C1 segment of cervical spinal cord (tissue), 14 donors: ENCODE measurements at regions not wholly inside any gene's neighbourhood (a gene's known extent, or its start where the extent isn't known, plus 50 kb on each side); places are given as distances from the start of the nearest gene placed in this dataset.
A peak's percentile ranks its signal among the peaks of the same experiment; 100 is the strongest.

Experiments used
- DNase-seq, 14 donors: peaks; one replicate each; lab custom pipeline; 2025; lab: John Stamatoyannopoulos, UW

DNA sequence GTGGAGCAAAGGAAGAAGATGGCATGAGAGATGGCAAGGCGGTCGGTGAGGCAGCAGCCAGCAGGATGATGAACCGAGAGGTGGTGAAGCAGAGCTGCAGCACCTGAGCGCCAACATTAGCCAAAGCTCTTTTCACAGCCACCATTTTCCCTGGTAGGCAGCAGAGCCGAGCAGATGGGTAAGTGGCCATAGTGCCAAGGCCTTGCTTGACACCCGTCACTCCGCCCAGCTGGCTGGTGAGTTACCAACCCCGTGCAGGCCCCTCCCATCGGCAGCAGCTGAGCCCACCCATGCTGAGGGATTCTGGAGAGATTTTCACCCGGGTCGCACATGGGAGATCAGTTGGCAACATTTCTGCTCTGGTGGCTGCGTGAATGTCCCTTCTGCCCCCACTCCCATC, 647.7 kb downstream of the PTPRU start:
- DNase-seq = no peak

DNA sequence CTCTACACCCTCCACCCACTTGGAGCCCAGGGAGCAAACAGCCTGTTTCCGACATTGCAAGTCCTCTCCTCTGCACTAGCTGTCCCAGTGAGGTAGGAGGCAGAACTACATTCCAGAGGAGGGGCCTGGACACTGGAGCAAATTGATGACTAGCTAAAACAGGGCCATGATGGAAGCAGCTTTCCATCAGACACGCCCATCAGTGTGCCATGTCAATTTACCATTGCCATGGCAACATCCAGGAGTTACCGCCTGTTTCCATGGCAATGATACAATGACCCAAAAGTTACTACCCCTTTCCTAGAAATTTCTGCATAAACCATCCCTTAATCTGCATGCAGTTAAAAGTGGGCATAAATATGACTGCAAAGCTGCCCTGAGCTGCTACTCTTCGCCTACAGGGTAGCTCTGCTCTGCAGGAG, 647.1 kb downstream of the PTPRU start:
- no peak for DNase-seq

DNA sequence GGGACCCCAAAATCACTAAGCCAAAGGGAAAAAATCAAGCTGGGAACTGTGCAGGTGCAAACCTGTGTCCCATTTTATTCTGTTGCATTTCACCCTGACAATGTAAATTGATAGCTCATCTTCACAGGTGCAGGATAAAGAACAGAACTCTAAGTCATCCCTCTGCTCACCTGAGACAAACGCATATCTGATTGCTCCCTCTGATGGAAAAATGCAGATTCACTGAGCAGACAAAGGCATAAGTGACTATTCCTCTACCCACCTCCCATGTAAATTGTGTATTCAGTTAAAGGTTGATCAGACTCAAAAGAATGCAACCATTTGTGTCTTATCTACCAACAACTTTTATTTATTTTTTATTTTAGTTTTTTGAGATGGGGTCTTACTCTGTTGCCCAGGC, 644.2 kb downstream of the PTPRU start:
- DNase-seq = no peak

DNA sequence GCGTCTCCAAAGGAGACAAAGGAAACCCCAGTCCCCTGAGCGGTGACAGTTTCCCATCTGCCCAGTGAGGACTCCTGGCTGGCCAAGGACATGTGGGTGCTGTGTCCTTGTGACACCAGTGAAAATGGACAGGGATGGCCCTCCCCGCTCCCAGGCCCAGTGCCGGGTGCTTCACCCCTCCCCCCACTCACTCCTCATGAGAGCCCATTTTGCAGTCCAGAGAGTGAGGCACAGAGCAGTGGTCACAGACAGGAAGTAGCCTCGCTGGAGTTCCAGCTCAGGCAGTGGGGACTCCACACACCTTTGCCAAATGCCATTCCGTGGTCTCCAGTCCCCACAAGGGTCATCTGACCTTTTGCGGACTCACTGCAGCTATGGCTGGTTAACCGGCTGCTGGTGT, 642.9 kb downstream of the PTPRU start:
- DNase-seq = no peak

DNA sequence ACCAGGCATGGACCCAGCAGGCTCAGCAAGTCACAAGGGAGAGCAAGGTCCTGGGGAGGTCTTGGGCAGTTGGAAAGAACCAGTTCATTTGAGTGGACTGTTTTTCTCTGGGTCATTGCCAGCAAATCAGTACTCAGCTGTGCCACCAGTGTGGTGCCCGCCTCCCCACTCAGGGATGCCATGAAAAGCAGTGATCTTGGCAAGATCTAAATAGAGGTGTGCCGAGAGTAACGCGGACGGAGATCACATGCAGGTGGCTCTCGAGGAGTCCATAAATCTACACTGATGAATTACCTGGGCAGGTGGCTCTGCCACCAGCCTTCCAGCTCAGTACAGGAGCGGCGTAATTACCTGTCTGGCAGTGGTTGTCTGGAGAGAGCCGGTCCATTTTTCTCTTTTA, 642.2 kb downstream of the PTPRU start:
- DNase-seq = no peak

DNA sequence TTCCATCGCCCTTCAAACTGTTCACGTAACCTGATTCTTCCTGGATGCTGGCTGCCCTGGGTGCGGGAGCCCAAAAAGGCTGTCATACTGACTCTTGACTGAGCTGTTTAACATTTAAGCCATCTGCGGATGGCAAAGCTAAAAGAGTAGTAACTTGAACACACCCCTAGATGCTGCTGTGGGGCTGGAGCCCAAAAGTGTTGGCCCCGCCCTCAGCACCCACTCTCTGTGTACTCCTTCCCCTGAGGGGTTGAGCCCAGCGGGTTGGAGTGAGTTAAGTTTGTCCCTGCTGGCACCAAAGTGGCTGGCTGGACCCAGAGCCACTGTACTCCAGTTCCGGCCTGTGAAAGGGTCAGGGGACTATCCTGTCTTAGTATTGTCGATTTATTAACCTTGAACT, 640.6 kb downstream of the PTPRU start:
- DNase-seq = no peak

DNA sequence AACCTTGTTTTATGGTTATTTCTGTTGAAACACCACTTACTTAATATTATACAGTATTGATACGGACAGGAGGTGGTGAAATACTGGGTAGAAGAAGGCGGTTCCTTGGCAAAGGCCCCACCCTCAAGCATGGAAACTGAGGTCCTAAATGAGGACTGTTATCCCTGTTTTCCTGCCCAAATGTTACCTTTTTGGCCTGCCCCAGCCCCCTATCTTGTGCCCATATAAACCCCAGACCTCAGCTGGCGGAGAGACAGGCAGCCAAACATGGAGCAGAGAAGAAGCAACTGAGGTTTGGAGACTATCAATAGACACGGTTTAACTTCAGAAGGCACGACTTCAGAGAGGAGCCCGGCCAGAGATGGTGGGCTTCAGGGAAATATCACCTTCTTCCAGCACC, 640.1 kb downstream of the PTPRU start:
- no peak for DNase-seq

DNA sequence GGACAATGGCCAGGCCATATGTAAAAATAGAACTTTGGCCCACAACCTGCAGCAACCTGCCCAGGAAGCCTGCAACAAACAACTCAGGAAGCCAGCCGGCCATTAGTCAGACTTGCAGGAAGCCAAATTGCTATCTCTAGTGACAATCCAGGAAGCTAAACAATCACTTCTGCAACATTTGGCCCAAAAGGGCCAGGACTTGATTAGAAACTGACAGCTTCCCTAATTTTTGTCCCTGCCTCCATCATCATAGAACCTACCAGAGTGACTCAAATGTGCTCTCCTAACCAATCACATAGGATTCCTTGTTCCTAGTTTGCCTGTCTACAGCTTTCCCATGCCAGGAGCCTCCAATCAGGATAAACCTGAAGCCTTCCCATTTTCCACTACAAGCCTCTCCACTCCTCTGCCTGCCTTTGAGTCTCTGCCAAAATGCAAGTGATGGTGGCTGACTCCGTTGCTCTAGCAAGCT, 639.3 kb downstream of the PTPRU start:
- DNase-seq = peak in 1 of 14 donors; percentile 25

DNA sequence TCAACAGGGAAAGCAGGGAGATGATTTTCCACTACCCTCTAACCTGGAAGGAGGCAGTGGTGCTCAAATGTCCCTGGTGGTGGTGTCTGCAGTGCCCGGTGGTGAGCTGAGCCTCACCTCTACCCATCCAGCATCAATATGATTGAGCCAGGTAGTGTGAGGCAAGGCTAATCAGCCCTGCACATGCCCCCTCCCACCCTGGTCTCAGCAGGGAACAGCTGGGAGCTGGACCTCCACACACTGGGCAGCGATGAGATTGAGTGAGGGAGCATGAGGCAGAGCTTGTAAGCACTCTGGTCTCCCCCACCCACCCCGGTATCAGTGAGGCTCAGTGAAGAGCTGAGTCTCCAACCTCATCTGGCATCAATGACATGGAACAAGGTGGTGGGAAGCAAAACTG, 634.3 kb downstream of the PTPRU start:
- no peak for DNase-seq

DNA sequence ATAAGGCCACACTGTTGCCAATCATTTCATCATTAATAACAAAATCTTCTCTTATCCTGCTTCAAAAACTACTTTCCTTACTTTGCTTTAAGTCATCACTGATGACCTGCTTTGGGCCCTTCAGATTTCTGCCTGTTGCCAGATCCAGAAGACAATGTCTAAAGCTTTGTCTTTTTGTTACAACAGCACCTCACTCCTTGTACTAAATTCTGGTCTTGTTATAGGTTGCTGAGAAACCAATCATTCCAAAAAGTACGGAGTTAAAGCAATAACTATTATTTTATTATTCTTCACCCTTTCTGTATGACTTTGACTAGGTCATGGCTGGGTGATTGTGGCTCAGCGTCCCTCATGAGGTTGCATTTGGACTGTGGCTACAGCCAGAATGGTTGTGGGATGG, 633.5 kb downstream of the PTPRU start:
- DNase-seq = no peak

DNA sequence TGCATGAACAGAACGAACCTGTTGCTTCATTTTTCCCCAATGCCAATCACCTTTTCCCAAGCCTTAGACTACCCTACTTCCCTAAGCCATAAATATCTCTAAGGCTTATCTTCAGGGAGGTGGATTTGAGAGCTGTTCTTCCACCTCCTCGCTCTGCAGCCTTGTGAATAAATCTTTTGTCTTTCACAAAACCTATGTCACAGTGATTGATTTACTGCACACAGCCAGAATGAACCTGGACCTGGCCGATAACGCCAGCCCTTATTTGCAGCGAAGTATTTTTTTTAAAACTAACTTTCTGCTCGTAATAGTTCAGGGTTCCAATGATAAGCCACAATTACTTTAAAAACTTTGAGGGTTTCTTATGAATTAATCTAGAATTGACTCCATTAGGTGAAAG, 632.6 kb downstream of the PTPRU start:
- DNase-seq = no peak

DNA sequence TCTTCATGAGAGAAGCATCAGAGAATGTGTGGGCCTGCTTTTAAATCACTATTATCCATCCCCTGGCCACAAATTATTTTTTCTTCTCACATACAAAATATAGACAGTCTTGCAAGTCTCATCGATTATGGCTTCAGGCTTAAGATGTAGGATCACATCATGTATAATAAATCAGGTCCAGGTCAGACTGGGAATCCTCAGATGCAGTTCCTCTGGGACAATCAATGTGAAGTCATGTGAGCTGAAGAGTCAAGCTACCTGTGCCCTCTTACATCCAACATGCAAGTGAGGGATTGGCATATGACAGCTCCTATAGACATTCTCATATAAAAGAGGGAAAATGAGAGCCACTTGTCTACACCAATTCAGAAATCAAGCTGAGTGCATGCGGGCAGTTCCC, 631.8 kb downstream of the PTPRU start:
- DNase-seq = no peak

DNA sequence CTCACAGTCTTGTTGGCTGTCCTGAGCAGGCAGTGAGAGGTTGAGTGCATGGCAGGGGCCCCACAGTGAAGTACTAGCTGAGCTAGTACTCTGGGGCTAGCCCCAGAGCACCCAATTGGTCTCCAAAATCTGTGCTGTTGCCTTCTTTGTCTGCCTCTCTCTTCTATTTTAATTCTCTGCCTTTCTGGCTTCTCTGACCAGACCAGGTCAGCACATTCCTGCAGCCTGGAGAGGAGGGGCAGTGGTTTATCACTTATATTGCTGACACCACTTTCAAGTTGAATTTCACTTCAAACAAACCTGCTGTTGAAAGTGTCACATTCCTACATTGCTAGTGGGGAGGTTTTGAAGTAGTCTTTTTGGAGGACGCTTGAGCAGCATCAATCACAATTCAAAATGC, 628.7 kb downstream of the PTPRU start:
- DNase-seq = no peak

DNA sequence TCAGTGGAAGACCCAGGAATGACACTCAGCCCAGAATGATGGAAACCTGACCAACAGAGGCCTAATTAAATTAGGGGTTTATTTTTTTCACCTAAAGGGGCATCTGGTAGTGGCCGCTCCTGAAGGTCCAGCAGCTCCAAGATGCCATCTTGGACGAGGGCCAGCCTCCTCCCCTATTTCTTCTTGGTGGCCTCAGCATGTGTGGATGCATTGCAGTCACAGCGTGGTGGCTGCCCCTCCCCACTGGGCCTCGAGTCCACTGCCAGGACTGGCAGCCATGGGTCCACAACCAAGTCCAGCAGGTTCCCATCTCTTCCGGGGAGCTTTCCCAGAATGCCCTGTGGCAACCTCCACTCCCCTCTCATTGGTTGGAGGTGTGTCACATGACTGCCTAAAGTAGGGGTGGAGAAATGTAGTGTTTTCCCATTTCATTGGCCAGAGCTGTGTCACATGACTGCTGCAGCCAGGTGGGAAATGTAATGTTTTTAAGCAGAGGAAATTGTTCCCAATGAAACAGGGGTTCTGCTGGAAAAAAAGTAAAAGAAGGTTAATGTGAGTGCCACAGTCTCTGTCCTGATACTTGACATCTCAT, 628.2 kb downstream of the PTPRU start:
- no peak for DNase-seq

DNA sequence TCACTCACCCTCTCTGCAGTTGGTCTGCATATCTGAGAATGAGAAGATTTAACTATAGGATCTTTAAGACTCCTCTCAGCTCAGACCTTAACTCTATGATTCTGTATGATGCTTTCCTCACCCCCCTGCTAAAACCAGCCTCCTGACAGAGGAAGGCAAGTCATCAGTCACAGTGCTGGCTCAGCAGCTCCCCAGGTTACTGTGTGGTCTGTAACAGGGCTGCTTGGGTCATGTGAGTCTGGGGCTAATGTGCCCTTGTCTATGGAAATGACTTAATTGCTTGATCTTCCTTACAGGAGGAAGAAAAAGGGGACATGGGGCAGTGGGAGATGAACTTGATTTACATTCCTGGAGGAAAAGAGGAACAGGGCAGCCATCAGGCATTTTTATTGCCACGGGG, 625.6 kb downstream of the PTPRU start:
- DNase-seq = no peak

DNA sequence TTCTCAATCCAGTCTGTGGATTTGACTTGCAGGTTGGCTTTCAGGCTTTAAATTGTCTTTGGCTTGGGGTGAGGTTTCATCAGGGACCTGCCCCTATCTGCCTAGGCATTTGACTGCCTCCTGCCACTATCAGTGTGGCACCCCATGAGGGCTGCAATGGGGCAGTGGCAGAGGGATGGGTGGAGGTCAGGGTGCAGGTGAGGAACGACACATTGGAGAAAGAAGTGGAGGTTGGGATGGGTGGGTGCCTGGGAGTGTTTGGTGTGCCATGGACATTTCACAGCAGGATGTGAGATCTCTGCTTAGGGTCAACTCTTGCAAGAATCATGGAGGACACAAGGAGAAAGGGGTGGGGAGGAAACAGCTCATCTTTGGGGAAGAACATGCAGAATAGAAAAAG, 625.1 kb downstream of the PTPRU start:
- no peak for DNase-seq

DNA sequence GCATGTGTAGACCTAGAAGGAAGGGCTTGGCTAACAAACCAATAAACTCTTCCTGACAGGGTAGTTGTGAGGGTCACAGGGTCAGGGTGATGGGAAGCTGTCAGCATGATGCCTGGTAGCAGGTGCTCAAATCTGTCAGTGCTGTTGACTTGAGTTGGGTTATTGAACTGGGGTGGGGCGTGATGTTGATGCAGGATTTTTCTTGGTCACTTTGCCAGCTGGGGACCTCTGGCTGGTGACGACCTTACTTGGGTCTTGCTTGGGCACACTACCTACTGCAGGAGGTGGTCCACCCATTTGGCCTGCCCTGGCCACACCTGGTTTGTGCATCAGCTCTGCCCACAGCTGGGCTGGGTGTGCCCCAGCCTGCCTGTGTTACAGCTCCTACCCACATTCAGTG, 624.4 kb downstream of the PTPRU start:
- no peak for DNase-seq

DNA sequence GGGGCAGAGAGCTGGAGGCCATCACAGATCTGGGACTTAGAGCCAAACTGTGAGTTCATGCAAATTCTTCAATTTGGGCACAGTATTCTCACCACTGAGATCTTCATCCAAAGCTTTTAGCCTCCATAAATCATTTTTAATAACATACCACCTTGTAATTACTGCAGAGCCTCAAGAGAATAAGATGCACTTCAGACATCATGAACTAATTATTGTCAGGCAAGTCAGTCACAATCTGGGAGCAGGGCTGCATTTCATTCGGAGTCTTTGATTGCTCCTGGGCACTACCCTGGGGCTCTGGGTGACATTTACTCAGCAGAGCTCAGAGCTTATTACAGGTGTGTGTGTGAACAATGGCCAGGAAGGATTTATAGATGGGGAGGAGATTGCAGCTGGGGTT, 623.7 kb downstream of the PTPRU start:
- DNase-seq = no peak

DNA sequence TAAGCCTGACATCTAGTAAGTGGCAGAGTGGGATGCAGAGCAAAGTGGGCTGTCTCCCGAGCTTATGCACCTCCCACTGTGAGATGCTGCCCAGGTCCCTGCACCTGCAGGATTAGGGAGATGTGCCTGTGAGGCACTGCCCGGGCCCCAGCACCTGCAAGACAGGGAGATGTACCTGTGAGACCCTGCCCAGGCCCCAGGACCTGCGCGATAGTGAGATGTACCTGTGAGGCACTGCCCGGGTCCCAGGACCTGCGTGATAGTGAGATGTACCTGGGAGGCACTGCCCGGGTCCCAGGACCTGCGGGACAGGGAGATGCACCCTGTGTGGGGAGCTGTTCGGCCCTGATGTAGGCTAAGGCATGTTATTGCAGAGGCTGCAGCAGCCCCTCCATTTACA, 622.8 kb downstream of the PTPRU start:
- DNase-seq = no peak

DNA sequence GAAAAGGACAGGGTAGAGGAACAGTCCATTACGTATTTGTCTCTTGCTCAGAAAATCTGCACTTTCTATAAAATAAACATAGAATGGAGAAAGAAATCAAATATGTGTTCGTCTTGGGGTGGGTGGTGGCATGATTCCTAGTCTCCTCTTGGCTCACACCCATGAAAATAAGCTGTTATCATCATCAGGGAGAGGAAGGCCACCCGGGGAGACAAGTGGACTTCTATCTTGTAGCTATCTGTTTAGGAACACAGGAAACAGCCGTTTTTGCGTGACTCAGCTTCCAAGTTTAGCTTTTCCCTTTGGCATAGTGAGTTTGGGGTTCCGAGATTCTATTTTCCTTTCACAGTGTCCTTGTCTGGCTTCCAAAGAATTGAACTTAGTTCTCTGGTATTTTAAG, 622.3 kb downstream of the PTPRU start:
- no peak for DNase-seq

DNA sequence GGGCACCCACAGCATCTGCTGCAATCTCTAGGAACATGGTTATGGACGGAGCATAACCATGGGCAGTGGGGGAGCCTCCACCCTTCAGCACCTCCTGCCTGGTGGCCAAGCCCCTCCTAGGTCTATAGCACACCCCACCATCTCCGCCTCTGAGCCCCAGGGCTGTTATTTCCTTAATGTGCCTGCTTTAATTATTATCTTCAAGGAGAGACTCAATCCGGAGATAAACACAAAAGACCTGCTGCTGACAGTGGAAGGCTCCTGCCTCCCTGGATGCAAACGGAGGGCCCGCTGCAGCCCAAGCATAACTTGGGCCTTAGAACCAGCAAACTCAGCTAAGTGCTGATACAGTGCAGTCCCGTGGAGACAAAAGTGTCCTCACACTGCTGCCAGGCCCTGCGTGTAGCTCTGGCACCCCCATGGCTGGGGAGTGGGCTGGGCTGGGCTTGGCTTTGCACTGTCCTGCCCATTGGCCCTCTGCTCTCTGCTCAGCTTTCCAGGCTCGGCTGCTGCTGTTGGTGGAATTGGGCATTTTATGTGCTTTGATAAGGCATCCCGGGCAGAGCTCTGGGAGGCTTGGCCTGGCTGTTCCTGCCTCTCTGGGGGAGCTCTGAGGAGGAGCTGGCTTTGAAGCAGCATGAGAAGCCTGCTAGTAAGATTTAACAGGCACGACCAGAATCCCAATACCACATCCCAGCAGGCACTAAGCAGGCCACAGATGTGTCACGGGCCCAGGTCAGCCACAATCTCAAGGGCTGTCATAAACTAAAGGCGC, 620.2 kb downstream of the PTPRU start:
- no peak for DNase-seq

DNA sequence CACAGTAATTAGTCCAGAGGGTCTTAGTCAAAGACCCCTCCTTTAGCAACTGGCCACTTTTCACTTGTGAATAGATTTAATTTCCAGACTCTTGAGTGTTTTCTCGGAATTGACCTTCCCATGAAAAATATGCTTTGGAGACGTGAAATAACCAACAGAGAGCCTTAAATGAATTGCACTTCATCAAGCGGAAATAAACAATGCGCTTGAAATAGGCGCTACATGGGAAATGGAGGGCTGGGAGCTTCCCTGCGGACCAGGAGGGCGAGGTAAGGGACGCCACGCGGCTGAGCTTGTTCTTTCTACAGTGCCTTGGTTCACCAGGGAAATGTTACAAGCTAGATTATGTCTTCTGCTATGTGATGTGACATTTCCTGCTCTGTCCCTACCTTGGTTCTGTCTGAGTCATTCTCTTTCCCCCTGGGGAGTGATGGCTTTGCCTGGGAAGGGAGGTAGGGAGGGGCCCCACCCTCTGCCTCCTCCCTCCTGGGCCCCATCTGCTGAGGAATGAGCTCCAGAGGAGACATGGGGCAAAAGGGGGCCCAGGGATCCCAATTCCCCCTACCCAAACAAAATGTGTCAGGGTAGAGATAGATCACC, 619.3 kb downstream of the PTPRU start:
- DNase-seq = no peak

DNA sequence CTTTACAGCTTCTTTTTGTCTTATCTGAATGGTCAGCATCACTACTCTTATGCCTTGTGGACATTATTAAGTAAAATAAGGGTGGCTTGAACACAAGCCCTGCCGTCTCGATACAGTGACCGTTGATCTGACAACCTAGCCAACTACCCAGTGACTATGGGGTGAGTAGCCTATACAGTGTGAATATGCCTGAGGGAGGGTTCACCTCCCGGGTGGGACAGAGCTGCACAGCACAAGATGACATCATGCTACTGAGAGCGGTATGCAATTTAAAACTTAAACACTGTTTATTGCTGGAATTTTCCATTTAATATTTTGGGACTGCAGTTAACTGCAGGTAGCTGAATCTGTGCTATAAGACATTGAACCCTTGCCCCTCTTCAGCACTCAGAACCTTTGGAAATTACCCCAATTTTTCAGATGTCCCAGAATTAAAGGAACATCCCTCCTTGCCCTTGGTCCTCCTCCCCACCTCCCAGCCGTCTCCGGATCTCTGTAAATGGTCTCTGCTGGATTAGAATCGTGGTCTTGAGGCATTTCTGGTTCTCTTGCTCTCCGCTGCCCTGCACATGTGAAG, 618.5 kb downstream of the PTPRU start:
- no peak for DNase-seq
